LoVo (cell line): ENCODE measurements at regions not wholly inside any gene's neighbourhood (a gene's known extent, or its start where the extent isn't known, plus 50 kb on each side); places are given as distances from the start of the nearest gene placed in this dataset.
"Not testable (repeated sequence)": the region's sequence is repeated elsewhere in the genome, so short reads cannot be mapped to it uniquely, and the experiment has no call there.

Experiments
- DNase-seq: peaks from one replicate; pipeline ENCODE4 v3.0.0-alpha.2; 2016; ENCODE audit warnings: low spot score

DNA sequence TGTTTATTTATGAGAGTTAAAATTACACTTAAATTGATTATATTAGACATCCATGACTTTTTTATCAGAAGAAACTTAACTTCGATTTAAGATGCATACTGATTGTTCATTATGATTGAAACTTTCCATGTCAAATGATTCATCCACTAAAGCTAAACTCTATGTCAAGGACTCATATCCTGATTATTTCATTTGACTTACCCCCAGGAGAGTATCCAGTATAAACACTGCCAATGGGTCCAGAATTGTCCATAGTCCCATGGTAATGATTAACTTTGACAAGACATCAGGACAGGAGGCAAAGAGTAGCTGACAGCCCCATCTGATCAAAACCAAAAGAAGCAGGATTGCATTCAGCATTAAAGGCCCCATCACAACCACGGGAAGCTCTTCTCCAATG lies 709.9 kb downstream of the TFAP2A start:
- DNase-seq, result no peak

GRCh38 chr6:9702914-9703313 lies 712.0 kb downstream of the TFAP2A start:
- DNase-seq, result no peak

- DNase-seq, result no peak
These were observed 715.0 kb downstream of the TFAP2A start for GRCh38 chr6:9699888-9700287.

DNA sequence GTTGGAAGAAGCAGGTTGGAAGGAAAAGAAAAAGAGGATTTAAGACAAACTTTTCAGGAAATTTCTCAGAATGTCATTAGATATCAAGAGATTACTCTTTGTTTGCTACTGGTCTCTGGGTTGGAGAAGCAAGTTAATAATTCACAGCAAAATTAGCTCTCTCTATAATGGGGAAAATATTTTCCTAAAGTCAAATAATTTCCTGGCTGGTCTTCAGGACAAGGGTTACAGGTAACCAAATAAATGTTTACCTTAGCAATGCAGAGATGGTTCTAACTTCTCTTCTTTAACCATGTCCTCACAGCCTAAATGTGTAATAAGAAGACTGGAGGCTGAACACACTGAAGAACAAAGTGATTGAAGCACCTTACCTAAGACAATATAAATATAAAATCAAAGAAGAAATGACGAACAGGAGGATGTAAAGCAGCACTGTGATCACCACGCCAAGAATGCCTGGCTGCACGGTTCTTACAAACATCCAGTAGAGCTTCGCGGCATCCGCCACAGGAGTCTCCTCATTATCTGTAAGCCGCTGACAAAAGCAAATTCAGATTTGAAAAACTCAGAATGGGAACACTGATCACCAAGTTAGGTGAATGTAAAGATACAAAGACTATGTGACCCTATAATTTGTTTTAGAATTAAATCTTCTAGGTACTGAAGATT lies 717.5 kb downstream of the TFAP2A start:
- no peak for DNase-seq

DNA sequence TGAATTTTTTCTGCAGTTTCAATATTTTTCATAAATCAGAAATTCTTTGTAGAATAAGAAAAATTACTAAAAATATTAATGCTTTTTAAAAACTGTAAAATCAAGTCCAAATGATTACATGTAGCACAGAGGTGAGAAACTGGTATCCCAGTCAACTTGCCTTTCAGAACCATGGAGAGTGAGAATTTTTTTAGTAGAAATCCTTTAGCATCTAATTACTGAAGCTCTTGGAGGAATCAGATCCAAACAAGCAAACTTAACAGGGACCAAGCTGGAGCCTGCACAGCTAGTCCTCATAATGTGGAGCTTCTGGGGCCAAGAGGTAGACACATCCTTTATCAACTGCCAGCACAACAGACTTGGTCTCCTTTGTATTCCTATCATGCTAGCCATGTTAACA lies 724.5 kb downstream of the TFAP2A start:
- DNase-seq, result no peak

DNA sequence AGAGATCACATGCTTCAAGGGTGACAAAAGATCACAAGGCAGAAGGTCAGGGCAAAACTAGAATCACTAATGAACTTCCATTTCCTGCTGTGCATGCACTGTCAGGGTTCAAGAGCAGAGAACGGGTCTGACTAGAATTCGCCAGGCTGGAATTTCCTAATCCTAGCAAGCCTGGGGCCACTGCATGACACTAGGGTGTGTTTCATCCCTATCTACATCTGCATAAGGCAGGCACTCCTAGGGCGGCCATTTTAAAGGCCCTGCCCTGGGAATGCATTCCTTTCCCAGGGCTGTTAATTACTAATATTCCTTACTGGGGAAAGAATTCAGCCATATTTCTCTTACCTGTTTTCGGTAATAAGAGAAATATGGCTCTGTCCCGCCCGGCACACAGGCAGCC lies 734.1 kb downstream of the TFAP2A start:
- not testable (repeated sequence) for DNase-seq

DNA sequence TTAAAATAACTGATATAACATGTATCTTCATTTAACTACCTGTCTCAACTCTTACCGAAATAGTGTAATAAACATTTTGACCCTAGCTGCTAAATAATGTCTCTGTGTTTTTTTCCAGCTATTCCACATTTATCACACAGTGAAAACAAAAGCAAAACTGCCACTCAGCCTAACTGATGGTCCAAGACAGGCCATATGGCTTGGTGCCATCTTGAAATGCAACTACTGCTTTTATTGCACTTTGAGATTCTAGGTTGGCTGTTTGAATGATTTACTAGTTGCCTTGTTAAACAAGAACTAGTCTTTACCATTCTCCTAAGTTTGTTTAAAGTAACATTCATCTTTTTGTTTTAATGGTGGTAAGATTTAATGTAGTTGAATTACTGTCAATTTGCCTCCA lies 739.8 kb downstream of the TFAP2A start:
- no peak for DNase-seq

- no peak for DNase-seq
These were observed 755.0 kb downstream of the TFAP2A start for GRCh38 chr6:9659848-9660247.

- no peak for DNase-seq
These were observed 756.9 kb downstream of the TFAP2A start for GRCh38 chr6:9657994-9658393.

GRCh38 chr6:9647599-9647998 lies 767.3 kb downstream of the TFAP2A start:
- DNase-seq, result no peak

DNA sequence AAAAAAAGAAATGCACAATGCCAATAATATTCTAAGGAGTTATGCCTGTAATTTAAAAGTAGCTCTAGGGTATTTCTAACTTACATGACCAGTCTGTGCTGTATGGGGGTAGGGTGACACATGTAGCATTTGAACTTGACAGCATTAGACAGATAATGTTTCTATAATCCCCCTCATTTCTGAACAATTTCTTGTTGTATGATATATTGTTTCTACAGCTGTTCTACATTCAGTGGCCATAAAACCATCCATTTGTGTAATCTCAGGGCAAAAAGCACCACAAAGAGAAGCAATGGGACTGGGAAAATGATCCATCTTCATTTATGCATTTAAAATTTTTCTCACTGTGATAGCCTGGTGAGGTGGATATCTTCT lies 767.8 kb downstream of the TFAP2A start:
- DNase-seq, result no peak

- DNase-seq, result no peak
These were observed 768.4 kb downstream of the TFAP2A start for GRCh38 chr6:9646342-9647070.

- no peak for DNase-seq
These were observed 776.0 kb downstream of the TFAP2A start for GRCh38 chr6:9638861-9639260.

DNA sequence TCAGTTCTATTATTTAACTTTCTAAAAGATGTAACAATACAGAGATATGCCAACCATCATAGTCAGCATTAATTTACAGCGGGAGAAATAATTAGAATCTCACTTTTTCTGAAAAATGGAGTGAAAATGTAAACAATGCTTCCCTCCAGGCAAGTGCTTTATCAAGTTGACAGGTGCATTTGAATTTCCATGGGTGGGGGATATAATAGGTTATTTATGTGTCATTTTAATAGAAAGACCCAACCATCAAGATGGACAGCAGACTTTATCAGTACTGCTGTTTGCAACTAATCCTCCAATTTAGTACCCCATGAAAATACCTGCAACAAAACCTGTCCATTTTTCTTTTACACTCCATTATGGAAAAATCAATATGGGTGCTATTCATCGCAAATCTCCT lies 780.1 kb downstream of the TFAP2A start:
- no peak for DNase-seq

- DNase-seq, result no peak
These were observed 782.8 kb downstream of the TFAP2A start for GRCh38 chr6:9632026-9632425.

DNA sequence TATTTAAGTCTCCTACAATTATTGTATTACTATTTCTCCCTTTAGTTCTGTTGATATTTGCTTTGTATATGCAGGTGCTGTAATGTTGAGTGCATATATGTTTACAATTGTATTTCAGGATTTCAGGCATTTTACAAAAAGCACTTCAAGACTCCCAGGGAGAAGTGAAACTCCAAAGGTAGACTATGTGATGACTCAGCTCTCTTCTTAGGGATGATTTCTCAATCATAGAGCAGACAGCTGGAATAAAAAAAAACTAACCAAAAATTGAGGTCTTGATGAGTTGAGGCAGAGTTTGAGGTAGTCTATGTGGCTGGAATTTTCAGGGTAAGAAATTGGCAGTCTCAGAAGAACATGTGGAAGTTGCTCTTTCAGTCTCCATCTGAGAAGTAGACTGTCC lies 786.1 kb downstream of the TFAP2A start:
- no peak for DNase-seq

- DNase-seq, result no peak
These were observed 787.0 kb downstream of the TFAP2A start for GRCh38 chr6:9627916-9628315.

DNA sequence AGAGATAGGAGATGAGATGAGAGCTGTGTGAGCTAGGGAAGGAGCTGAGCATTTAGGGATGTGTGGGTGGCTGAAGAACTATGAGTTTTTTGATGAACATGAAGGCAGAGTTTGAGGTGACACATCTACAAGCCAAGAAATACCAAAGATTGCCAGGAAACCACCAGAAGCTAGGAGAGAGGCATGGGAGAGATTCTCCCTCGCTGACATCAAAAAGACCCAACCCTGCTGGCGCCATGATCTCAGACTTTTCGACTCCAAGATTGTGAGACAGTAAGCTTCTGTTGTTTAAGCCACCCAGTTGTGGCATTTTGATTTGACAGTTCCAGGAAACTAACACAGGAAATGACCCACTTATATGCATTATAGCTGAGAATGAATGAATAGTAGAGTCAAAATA lies 790.9 kb downstream of the TFAP2A start:
- no peak for DNase-seq

GRCh38 chr6:9623228-9623832 lies 791.5 kb downstream of the TFAP2A start:
- no peak for DNase-seq

- DNase-seq, result no peak
These were observed 793.6 kb downstream of the TFAP2A start for GRCh38 chr6:9621276-9621675.

GRCh38 chr6:9620687-9621086 lies 794.2 kb downstream of the TFAP2A start:
- DNase-seq, result no peak

DNA sequence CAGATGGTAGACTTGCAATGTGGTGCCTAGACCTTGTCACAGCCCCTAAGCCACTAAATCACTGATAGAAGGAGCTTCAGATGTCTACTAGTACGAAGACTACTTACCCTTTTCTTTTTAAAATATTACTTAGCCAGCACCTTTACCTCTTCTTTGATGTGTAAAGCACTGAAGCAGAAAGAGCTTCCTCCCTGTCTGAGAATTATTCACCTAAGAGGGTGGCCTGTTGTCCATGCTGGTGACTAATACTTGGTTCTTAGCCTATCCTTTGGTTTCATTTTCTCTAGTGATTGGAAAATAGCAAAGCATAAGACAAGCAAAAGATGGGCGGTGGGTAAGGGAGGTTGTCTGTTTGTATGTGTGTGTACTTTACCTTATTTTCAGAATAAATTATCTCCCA lies 794.6 kb downstream of the TFAP2A start:
- DNase-seq, result peak; percentile 3

GRCh38 chr6:9614778-9615177 lies 800.1 kb downstream of the TFAP2A start:
- DNase-seq, result no peak

- DNase-seq, result no peak
These were observed 802.4 kb downstream of the TFAP2A start for GRCh38 chr6:9612489-9612888.
